ENCODE measurements at regions not wholly inside any gene's neighbourhood (a gene's known extent, or its start where the extent isn't known, plus 50 kb on each side); places are given as distances from the start of the nearest gene placed in this dataset.

GRCh38 chr1:118753976-118754375, 234.2 kb downstream of the TBX15 start:
- no peak for ATAC-seq (ENCODE audit: poor library complexity)
- no peak overlapping the region for H3K4me3 Mint-ChIP-seq
- Histone ChIP-seq H3K9me3 (ENCODE audit: control insufficient read depth in 1 of 2, insufficient read depth in 1 of 2, low read length in 2 of 2) (peaks cover 0 to 3% of the 10 kb centered on the region in 2 experiments), H3K4me1 (ENCODE audit: insufficient read depth, low read length) (no peaks in the 10 kb centered on the region), H3K27ac (ENCODE audit: low read depth in 1 of 2, low read length in 2 of 2) (no peak overlapping the region), H3K4me3 (ENCODE audit: low read length) (no peak overlapping the region), H3K27me3 (ENCODE audit: control insufficient read depth in 1 of 2, insufficient read depth in 2 of 2, low read length in 2 of 2) (no peaks in the 10 kb centered on the region), H3K36me3 (ENCODE audit: insufficient read depth, low read length) (no peaks in the 10 kb centered on the region)
- DNase-seq = no peak
- no peaks in the 10 kb centered on the region for H3K27me3 Mint-ChIP-seq
- POLR2A ChIA-PET = no interaction called here
- peaks cover 6% of the 10 kb centered on the region for H3K9me3 Mint-ChIP-seq
- H3K4me1 Mint-ChIP-seq (ENCODE audit: low read depth) = no peaks in the 10 kb centered on the region
- intact Hi-C loops (cut with DNase I, micrococcal nuclease) = no loop called here
- CTCF ChIA-PET = no interaction called here
- H3K27ac Mint-ChIP-seq = no peak overlapping the region
- no peak for TF ChIP-seq CTCF (IDR thresholded peaks at IDR 0.05)
- H3K36me3 Mint-ChIP-seq (ENCODE audit: low read depth) = no peaks in the 10 kb centered on the region

GRCh38 chr1:118751166-118751565, 237.0 kb downstream of the TBX15 start:
- Histone ChIP-seq H3K27me3 (ENCODE audit: control insufficient read depth in 1 of 2, insufficient read depth in 2 of 2, low read length in 2 of 2) (no peaks in the 10 kb centered on the region), H3K4me3 (ENCODE audit: low read length) (no peak overlapping the region), H3K27ac (ENCODE audit: low read depth in 1 of 2, low read length in 2 of 2) (no peak overlapping the region), H3K36me3 (ENCODE audit: insufficient read depth, low read length) (no peaks in the 10 kb centered on the region), H3K4me1 (ENCODE audit: insufficient read depth, low read length) (no peaks in the 10 kb centered on the region), H3K9me3 (ENCODE audit: control insufficient read depth in 1 of 2, insufficient read depth in 1 of 2, low read length in 2 of 2) (peaks cover 0 to 7% of the 10 kb centered on the region in 2 experiments)
- DNase-seq (no peak), ATAC-seq (ENCODE audit: poor library complexity) (no peak)
- Mint-ChIP-seq H3K4me1 (ENCODE audit: low read depth) (no peaks in the 10 kb centered on the region), H3K36me3 (ENCODE audit: low read depth) (no peaks in the 10 kb centered on the region), H3K27ac (no peak overlapping the region), H3K9me3 (peaks cover 6% of the 10 kb centered on the region), H3K27me3 (no peaks in the 10 kb centered on the region), H3K4me3 (no peak overlapping the region)
- TF ChIP-seq CTCF (IDR thresholded peaks at IDR 0.05) = no peak
- intact Hi-C loops (cut with DNase I, micrococcal nuclease) = no loop called here
- CTCF ChIA-PET = no interaction called here
- POLR2A ChIA-PET = no interaction called here

GRCh38 chr1:118744420-118744819, 243.7 kb downstream of the TBX15 start:
- Mint-ChIP-seq H3K27ac (no peak overlapping the region), H3K36me3 (ENCODE audit: low read depth) (no peaks in the 10 kb centered on the region), H3K4me1 (ENCODE audit: low read depth) (no peaks in the 10 kb centered on the region), H3K9me3 (peaks cover 12% of the 10 kb centered on the region), H3K4me3 (no peak overlapping the region), H3K27me3 (no peaks in the 10 kb centered on the region)
- no peak for TF ChIP-seq CTCF (IDR thresholded peaks at IDR 0.05)
- Histone ChIP-seq H3K27ac (ENCODE audit: low read depth in 1 of 2, low read length in 2 of 2) (no peak overlapping the region), H3K9me3 (ENCODE audit: control insufficient read depth in 1 of 2, insufficient read depth in 1 of 2, low read length in 2 of 2) (peaks cover 0 to 7% of the 10 kb centered on the region in 2 experiments), H3K36me3 (ENCODE audit: insufficient read depth, low read length) (no peaks in the 10 kb centered on the region), H3K4me1 (ENCODE audit: insufficient read depth, low read length) (no peaks in the 10 kb centered on the region), H3K4me3 (ENCODE audit: low read length) (no peak overlapping the region), H3K27me3 (ENCODE audit: control insufficient read depth in 1 of 2, insufficient read depth in 2 of 2, low read length in 2 of 2) (no peaks in the 10 kb centered on the region)
- no peak for ATAC-seq (ENCODE audit: poor library complexity)
- CTCF ChIA-PET = no interaction called here
- intact Hi-C loops (cut with DNase I, micrococcal nuclease) = no loop called here
- POLR2A ChIA-PET = no interaction called here
- DNase-seq = no peak
